PC-3 (cell line): ENCODE measurements at regions not wholly inside any gene's neighbourhood (a gene's known extent, or its start where the extent isn't known, plus 50 kb on each side); places are given as distances from the start of the nearest gene placed in this dataset.

Experiments used
- ATAC-seq: fragments of 200-7000 bp; cut with Tn5 transposase; 2 replicates; pipeline ENCODE4 v1.9.1; 2020; ENCODE audit warnings: mild to moderate bottlenecking, moderate library complexity
- BruUV-seq: library from RNA; stranded (reverse); fragments of 400-500 nt; replicated peaks from 2 replicates; lab custom pipeline; 2021; lab: Mats Ljungman, UMichigan
- CTCF ChIA-PET: fragments of 300-600 bp; sonication (Branson Sonifier 250); formaldehyde crosslinking; loops from one replicate; lab custom pipeline; 2022; ENCODE audit warnings: antibody characterized with exemption; lab: Charles Lee
- POLR2A ChIA-PET: fragments of 300-600 bp; sonication (Branson Sonifier 250); formaldehyde crosslinking; loops from one replicate; lab custom pipeline; 2022; ENCODE audit warnings: antibody characterized with exemption; ENCODE audit not compliant: unreplicated experiment; lab: Charles Lee
- DNase-seq: peaks from one replicate; pipeline ENCODE4 v3.0.0-alpha.2; 2015
- H2AFZ ChIP-seq: fragments of 300-600 bp; sonication (generic); 2 replicates; pipeline ENCODE4 v1.6.0; 2016; ENCODE audit warnings: antibody characterized with exemption, low read length
- H3F3A ChIP-seq: fragments of 300-600 bp; sonication (generic); one replicate; pipeline ENCODE4 v1.6.0; 2017; ENCODE audit warnings: antibody characterized with exemption, low read length, control low read depth, mild to moderate bottlenecking; ENCODE audit not compliant: unreplicated experiment
- H3K27ac ChIP-seq: fragments of 300-600 bp; sonication (generic); 2 replicates; pipeline ENCODE4 v1.5.1; 2016; ENCODE audit warnings: mild to moderate bottlenecking, low read length
- H3K27me3 ChIP-seq: fragments of 300-600 bp; sonication (generic); 2 replicates; pipeline ENCODE4 v1.6.1; 2016; ENCODE audit warnings: low read length, mixed read lengths
- H3K36me3 ChIP-seq: fragments of 300-600 bp; sonication (generic); 2 replicates; pipeline ENCODE4 v1.6.1; 2016; ENCODE audit warnings: low read depth, mixed run types, low read length, mixed read lengths
- H3K4me1 ChIP-seq: fragments of 300-600 bp; sonication (generic); 2 replicates; pipeline ENCODE4 v1.5.1; 2016; ENCODE audit warnings: low read length; ENCODE audit not compliant: insufficient read depth
- H3K4me2 ChIP-seq: fragments of 300-600 bp; sonication (generic); 2 replicates; pipeline ENCODE4 v1.6.0; 2016; ENCODE audit warnings: low read length
- H3K4me3 ChIP-seq: fragments of 300-600 bp; sonication (generic); 2 replicates; pipeline ENCODE4 v1.5.1; 2016; ENCODE audit warnings: mild to moderate bottlenecking, low read length, mixed read lengths
- H3K79me2 ChIP-seq: fragments of 300-600 bp; sonication (generic); 2 replicates; pipeline ENCODE4 v1.6.1; 2017; ENCODE audit warnings: low read length, mixed read lengths
- H3K9ac ChIP-seq: fragments of 300-600 bp; sonication (generic); 2 replicates; pipeline ENCODE4 v1.6.0; 2016; ENCODE audit warnings: mild to moderate bottlenecking, low read length
- H3K9me2 ChIP-seq: fragments of 300-600 bp; sonication (generic); replicated peaks from 2 replicates; pipeline ENCODE4 v1.6.1; 2016; ENCODE audit warnings: mixed run types, low read length, mixed read lengths
- H3K9me3 ChIP-seq: fragments of 300-600 bp; sonication (generic); 2 replicates; pipeline ENCODE4 v1.6.1; 2016; ENCODE audit warnings: low read length, mixed read lengths
- H4K20me1 ChIP-seq: fragments of 300-600 bp; sonication (generic); 2 replicates; pipeline ENCODE4 v1.6.1; 2016; ENCODE audit warnings: low read length, mixed read lengths
- EZH2 ChIP-seq: fragments of 300-600 bp; sonication (generic); IDR thresholded peaks from one replicate; pipeline ENCODE4 v1.6.1; 2017; ENCODE audit warnings: antibody characterized with exemption, mild to moderate bottlenecking, low read length; ENCODE audit not compliant: unreplicated experiment
- EZH2phosphoT487 ChIP-seq: fragments of 300-600 bp; sonication (generic); IDR thresholded peaks from 2 replicates; pipeline ENCODE4 v1.6.1; 2018; ENCODE audit warnings: mild to moderate bottlenecking, antibody characterized with exemption, low read length, borderline replicate concordance
- intact Hi-C: fragments of 100-400 bp; cut with micrococcal nuclease; formaldehyde crosslinking; loops from 2 replicates; pipeline ENCODE4 v1.9.0; 2023
- TF ChIP-seq, protein P1 (sequence below): fragments of 300-600 bp; sonication (generic); conservative IDR thresholded peaks from 2 replicates; pipeline ENCODE4 v1.5.1; 2017; ENCODE audit warnings: antibody characterized with exemption, low read depth, mild to moderate bottlenecking, low read length

- Histone ChIP-seq H3K27ac (no peak overlapping the region), H3K79me2 (no peaks in the 10 kb centered on the region), H3K9me2 (no peaks in the 10 kb centered on the region), H3K9ac (no peak overlapping the region), H3K4me1 (peaks cover 3% of the 10 kb centered on the region; the same call in 1 of the 2 replicates), H3K4me3 (no peak overlapping the region), H3K9me3 (no peaks in the 10 kb centered on the region), H3K36me3 (no peaks in the 10 kb centered on the region), H3K4me2 (no peak overlapping the region), H2AFZ (no peak overlapping the region), H3F3A (no peaks in the 10 kb centered on the region), H3K27me3 (0 out of 2 replicates have a peak, but pooled peaks cover 3% of the 10 kb centered on the region), H4K20me1 (no peaks in the 10 kb centered on the region)
- intact Hi-C loops: no loop called here
- BruUV-seq: no TSS peak
- CTCF ChIA-PET: no interaction called here
- DNase-seq (no peak), ATAC-seq (no peak)
- TF ChIP-seq EZH2phosphoT487 (no peak), EZH2 (no peak)
- TF ChIP-seq, protein P1, sequence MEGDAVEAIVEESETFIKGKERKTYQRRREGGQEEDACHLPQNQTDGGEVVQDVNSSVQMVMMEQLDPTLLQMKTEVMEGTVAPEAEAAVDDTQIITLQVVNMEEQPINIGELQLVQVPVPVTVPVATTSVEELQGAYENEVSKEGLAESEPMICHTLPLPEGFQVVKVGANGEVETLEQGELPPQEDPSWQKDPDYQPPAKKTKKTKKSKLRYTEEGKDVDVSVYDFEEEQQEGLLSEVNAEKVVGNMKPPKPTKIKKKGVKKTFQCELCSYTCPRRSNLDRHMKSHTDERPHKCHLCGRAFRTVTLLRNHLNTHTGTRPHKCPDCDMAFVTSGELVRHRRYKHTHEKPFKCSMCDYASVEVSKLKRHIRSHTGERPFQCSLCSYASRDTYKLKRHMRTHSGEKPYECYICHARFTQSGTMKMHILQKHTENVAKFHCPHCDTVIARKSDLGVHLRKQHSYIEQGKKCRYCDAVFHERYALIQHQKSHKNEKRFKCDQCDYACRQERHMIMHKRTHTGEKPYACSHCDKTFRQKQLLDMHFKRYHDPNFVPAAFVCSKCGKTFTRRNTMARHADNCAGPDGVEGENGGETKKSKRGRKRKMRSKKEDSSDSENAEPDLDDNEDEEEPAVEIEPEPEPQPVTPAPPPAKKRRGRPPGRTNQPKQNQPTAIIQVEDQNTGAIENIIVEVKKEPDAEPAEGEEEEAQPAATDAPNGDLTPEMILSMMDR: no peak
- POLR2A ChIA-PET: no interaction called here
Measured at GRCh38 chr14:89030921-89031320, 206.5 kb downstream of the TTC8 start.

DNA sequence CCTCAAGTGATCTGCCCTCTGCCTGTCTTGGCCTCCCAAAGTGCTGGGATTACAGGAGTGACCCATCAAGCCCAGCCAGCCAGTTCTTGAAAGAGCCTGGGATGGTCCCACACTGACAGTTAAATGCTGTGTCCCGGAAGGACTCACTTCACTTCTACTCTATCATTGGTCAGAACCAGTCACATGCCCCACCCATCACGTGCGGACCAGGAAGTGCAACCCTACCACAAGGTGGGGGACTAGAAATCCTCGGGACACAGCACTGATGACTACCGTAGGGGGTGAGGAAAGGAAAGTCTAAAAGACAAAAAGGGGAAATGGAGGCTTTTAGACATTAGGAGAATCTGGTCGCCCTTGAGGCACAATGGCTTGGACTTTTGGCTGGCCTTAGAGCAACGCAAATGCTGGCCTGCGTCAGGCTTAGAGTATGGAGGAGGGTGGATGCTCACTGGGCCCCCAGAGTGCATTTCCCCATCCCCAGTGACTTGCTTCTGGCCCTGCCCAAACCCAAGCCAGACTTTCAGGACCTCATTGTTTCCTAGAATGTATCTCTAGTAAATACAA is 207.7 kb downstream of the TTC8 start:
- BruUV-seq: no TSS peak
- no peaks in the 10 kb centered on the region for H3K79me2 ChIP-seq
- no peak for DNase-seq
- no peak overlapping the region for H2AFZ ChIP-seq
- H3K4me3 ChIP-seq: no peak overlapping the region
- CTCF ChIA-PET: no interaction called here
- no peaks in the 10 kb centered on the region for H3K36me3 ChIP-seq
- H3K4me2 ChIP-seq: no peak overlapping the region
- no peaks in the 10 kb centered on the region for H3F3A ChIP-seq
- 0 out of 2 replicates have a peak, but pooled peaks cover 3% of the 10 kb centered on the region for H3K27me3 ChIP-seq
- TF ChIP-seq EZH2 (no peak), EZH2phosphoT487 (no peak)
- TF ChIP-seq, protein P1: no peak
- intact Hi-C loops: no loop called here
- ATAC-seq: no peak
- H3K9me2 ChIP-seq: no peaks in the 10 kb centered on the region
- no peaks in the 10 kb centered on the region for H4K20me1 ChIP-seq
- peaks cover 3% of the 10 kb centered on the region; the same call in 1 of the 2 replicates for H3K4me1 ChIP-seq
- H3K9ac ChIP-seq: no peak overlapping the region
- POLR2A ChIA-PET: no interaction called here
- H3K9me3 ChIP-seq: no peaks in the 10 kb centered on the region
- no peak overlapping the region for H3K27ac ChIP-seq

DNA sequence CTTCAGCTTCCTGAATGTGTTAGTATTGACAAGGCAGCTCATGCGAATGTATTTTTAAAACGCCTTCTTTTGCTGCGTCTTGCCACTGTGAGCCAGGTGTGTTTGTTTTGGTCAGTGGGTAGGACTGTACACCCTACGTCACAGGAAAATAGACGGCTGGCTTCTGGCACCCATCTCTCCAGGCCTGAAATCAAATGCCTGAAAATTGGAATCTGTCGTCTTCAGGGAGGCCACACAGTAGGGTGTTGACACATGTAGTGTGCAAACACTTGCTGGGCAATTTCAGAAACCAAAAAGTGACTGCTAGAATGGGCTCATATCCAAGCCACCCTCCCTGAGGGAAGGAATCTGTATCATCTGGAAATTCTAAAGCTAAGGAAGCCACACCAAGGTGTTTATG is 209.3 kb downstream of the TTC8 start:
- ATAC-seq (no peak), DNase-seq (no peak)
- no TSS peak for BruUV-seq
- Histone ChIP-seq H3K9ac (no peak overlapping the region), H3K4me3 (no peak overlapping the region), H2AFZ (no peak overlapping the region), H3F3A (no peaks in the 10 kb centered on the region), H3K9me2 (no peaks in the 10 kb centered on the region), H3K4me1 (no peaks in the 10 kb centered on the region), H4K20me1 (no peaks in the 10 kb centered on the region), H3K27ac (no peak overlapping the region), H3K9me3 (no peaks in the 10 kb centered on the region), H3K27me3 (0 out of 2 replicates have a peak, but pooled peaks cover 3% of the 10 kb centered on the region), H3K4me2 (no peak overlapping the region), H3K79me2 (no peaks in the 10 kb centered on the region), H3K36me3 (no peaks in the 10 kb centered on the region)
- CTCF ChIA-PET: interaction anchor here (0.7 kb wide), 1 partner anchor 901 kb away, joined by 5 read pairs; no protein-coding TSS in a partner anchor
- intact Hi-C loops: no loop called here
- POLR2A ChIA-PET: no interaction called here
- no peak for TF ChIP-seq EZH2phosphoT487
- TF ChIP-seq, protein P1: no peak
- no peak for TF ChIP-seq EZH2
